GM12878 (cell line): ENCODE measurements at regions not wholly inside any gene's neighbourhood (a gene's known extent, or its start where the extent isn't known, plus 50 kb on each side); places are given as distances from the start of the nearest gene placed in this dataset.

Experiments
- CHD1 ChIP-seq: IDR thresholded peaks from 2 replicates; pipeline ENCODE4 v1.6.1; 2012; ENCODE audit warnings: low read depth, low read length, improper control_type of control experiment
- CREB1 ChIP-seq: IDR thresholded peaks from 2 replicates; pipeline ENCODE4 v1.6.1; 2012; ENCODE audit warnings: low read depth, mild to moderate bottlenecking, inconsistent platforms
- EP300 ChIP-seq, 2 experiments: fragments of 150-350 bp in 1 of 2; IDR thresholded peaks; 2 replicates each; pipeline ENCODE4 v1.6.1; 2011 to 2012; ENCODE audit warnings: low read depth in 2 of 2, low read length in 2 of 2, borderline replicate concordance in 1 of 2, improper control_type of control experiment in 1 of 2, inconsistent platforms in 1 of 2; ENCODE audit not compliant: control insufficient read depth in 1 of 2
- HDAC2 ChIP-seq: fragments of 200-600 bp; sonication (generic); IDR thresholded peaks from 2 replicates; pipeline ENCODE4 v1.6.1; 2017
- NFYB ChIP-seq: IDR thresholded peaks from 2 replicates; pipeline ENCODE4 v1.6.1; 2011; ENCODE audit warnings: low read depth, mild to moderate bottlenecking, low read length, improper control_type of control experiment, moderate library complexity; ENCODE audit not compliant: insufficient read depth
- POLR2A ChIP-seq: IDR thresholded peaks from 2 replicates; pipeline ENCODE4 v1.6.1; 2011; ENCODE audit warnings: low read depth, mild to moderate bottlenecking, low read length
- POU2F2 ChIP-seq: IDR thresholded peaks from 3 replicates; pipeline ENCODE4 v1.6.1; 2011; ENCODE audit warnings: low read depth, mild to moderate bottlenecking, low read length, borderline replicate concordance
- ZBED1 ChIP-seq: IDR thresholded peaks from 2 replicates; pipeline ENCODE4 v1.6.1; 2016; ENCODE audit warnings: borderline replicate concordance
- ZNF384 ChIP-seq: IDR thresholded peaks from 2 replicates; pipeline ENCODE4 v1.6.1; 2012; ENCODE audit warnings: low read depth, mild to moderate bottlenecking, low read length, improper control_type of control experiment, borderline replicate concordance
- TF ChIP-seq, protein P1 (sequence below), 3 experiments: IDR thresholded peaks in 2 of 3; conservative IDR thresholded peaks in 1 of 3; 2 replicates each; pipeline ENCODE4 v1.5.1; 2011; ENCODE audit warnings: low read depth in 3 of 3, low read length in 3 of 3, mild to moderate bottlenecking in 3 of 3, control low read depth in 2 of 3, moderate library complexity in 2 of 3, inconsistent platforms in 1 of 3, mixed read lengths in 1 of 3; ENCODE audit not compliant: control insufficient read depth in 2 of 3, insufficient read depth in 1 of 3; ENCODE audit errors: extremely low read depth in 1 of 3
- TF ChIP-seq, protein P2 (sequence below): fragments of 450-650 bp; IDR thresholded peaks from 2 replicates; pipeline ENCODE4 v1.6.1; 2017; ENCODE audit warnings: antibody characterized with exemption, mild to moderate bottlenecking, moderate library complexity

DNA sequence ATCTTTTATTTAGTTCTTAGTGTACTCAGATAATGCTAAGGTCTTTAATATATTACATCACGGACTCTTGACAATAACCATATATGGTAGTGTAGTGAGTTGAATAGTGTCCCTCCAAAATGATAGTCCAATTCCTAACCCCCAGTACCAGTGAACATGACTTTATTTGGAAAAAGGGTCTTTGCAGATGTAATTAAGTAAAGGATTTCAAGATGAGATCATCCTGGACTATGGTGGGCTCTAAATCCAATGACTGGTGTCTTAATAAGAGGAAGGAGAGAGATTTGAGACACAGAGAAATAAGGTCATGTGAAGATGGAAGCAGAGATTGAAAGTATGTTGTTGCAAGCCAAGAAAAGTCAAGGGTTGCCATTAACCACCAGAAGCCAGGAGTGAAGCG lies 236.5 kb upstream of the DIPK2B start:
- TF ChIP-seq NFYB = no peak
- no peak for TF ChIP-seq ZNF384
- no peak for TF ChIP-seq ZBED1
- TF ChIP-seq, protein P1, sequence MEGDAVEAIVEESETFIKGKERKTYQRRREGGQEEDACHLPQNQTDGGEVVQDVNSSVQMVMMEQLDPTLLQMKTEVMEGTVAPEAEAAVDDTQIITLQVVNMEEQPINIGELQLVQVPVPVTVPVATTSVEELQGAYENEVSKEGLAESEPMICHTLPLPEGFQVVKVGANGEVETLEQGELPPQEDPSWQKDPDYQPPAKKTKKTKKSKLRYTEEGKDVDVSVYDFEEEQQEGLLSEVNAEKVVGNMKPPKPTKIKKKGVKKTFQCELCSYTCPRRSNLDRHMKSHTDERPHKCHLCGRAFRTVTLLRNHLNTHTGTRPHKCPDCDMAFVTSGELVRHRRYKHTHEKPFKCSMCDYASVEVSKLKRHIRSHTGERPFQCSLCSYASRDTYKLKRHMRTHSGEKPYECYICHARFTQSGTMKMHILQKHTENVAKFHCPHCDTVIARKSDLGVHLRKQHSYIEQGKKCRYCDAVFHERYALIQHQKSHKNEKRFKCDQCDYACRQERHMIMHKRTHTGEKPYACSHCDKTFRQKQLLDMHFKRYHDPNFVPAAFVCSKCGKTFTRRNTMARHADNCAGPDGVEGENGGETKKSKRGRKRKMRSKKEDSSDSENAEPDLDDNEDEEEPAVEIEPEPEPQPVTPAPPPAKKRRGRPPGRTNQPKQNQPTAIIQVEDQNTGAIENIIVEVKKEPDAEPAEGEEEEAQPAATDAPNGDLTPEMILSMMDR (IDR thresholded peaks at IDR 0.05 in 2 of 3, conservative IDR thresholded peaks at IDR 0.05 in 1 of 3; ENCODE audit: control insufficient read depth in 2 of 3, extremely low read depth in 1 of 3, insufficient read depth in 1 of 3, low read depth in 3 of 3, low read length in 3 of 3) = no peak
- TF ChIP-seq CREB1 = no peak
- no peak for TF ChIP-seq CHD1
- TF ChIP-seq HDAC2 = no peak
- TF ChIP-seq EP300 (IDR thresholded peaks at IDR 0.05; ENCODE audit: borderline replicate concordance in 1 of 2, control insufficient read depth in 1 of 2, low read depth in 2 of 2, low read length in 2 of 2) = no peak
- TF ChIP-seq, protein P2, sequence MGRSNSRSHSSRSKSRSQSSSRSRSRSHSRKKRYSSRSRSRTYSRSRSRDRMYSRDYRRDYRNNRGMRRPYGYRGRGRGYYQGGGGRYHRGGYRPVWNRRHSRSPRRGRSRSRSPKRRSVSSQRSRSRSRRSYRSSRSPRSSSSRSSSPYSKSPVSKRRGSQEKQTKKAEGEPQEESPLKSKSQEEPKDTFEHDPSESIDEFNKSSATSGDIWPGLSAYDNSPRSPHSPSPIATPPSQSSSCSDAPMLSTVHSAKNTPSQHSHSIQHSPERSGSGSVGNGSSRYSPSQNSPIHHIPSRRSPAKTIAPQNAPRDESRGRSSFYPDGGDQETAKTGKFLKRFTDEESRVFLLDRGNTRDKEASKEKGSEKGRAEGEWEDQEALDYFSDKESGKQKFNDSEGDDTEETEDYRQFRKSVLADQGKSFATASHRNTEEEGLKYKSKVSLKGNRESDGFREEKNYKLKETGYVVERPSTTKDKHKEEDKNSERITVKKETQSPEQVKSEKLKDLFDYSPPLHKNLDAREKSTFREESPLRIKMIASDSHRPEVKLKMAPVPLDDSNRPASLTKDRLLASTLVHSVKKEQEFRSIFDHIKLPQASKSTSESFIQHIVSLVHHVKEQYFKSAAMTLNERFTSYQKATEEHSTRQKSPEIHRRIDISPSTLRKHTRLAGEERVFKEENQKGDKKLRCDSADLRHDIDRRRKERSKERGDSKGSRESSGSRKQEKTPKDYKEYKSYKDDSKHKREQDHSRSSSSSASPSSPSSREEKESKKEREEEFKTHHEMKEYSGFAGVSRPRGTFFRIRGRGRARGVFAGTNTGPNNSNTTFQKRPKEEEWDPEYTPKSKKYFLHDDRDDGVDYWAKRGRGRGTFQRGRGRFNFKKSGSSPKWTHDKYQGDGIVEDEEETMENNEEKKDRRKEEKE = no peak
- no peak for TF ChIP-seq POLR2A
- TF ChIP-seq POU2F2 = no peak
